Transverse colon (tissue), 4 donors: ENCODE measurements at regions not wholly inside any gene's neighbourhood (a gene's known extent, or its start where the extent isn't known, plus 50 kb on each side); places are given as distances from the start of the nearest gene placed in this dataset.
"Not testable (repeated sequence)": the region's sequence is repeated elsewhere in the genome, so short reads cannot be mapped to it uniquely, and the experiment has no call there.

Experiments
- DNase-seq: peaks from one replicate; pipeline ENCODE4 v3.0.0-alpha.2; 2019
- H3K27ac ChIP-seq, 4 donors: fragments of 200-600 bp; sonication (generic); 2 replicates each; pipeline ENCODE4 v1.5.1; 2016 to 2018; ENCODE audit warnings: inconsistent platforms in 4 of 4
- H3K27me3 ChIP-seq: fragments of 200-600 bp; sonication (generic); 2 replicates; pipeline ENCODE4 v1.5.1; 2017; ENCODE audit warnings: inconsistent platforms
- H3K36me3 ChIP-seq, 4 donors: fragments of 200-600 bp; sonication (generic); 2 replicates each; pipeline ENCODE4 v1.5.1; 2017 to 2019; ENCODE audit warnings: inconsistent platforms in 4 of 4
- H3K4me1 ChIP-seq, 4 donors: fragments of 200-600 bp; sonication (generic); 2 replicates each; pipeline ENCODE4 v1.5.1; 2017 to 2020; ENCODE audit warnings: inconsistent platforms in 4 of 4
- H3K4me3 ChIP-seq, 4 donors: fragments of 200-600 bp; sonication (generic); 1 replicate in 1 of 4; 2 replicates in 3 of 4; pipeline versions ENCODE4 v1.5.1 to v1.6.1; 2017 to 2019; ENCODE audit warnings: inconsistent platforms in 4 of 4
- H3K9me3 ChIP-seq, 2 donors: fragments of 200-600 bp; sonication (generic); 2 replicates each; pipeline ENCODE4 v1.5.1; 2017 to 2019; ENCODE audit warnings: inconsistent platforms in 2 of 2
- CTCF ChIP-seq, 5 experiments: fragments of 200-600 bp in 3 of 5; fragments of 450-650 bp in 2 of 5; sonication (generic) in 3 of 5; IDR thresholded peaks; 1 replicate in 2 of 5; 2 replicates in 3 of 5; pipeline ENCODE4 v1.5.1; 2016 to 2017; ENCODE audit warnings: antibody characterized with exemption in 5 of 5, inconsistent platforms in 3 of 5, mild to moderate bottlenecking in 2 of 5, moderate library complexity in 1 of 5
- EP300 ChIP-seq: sonication (generic); formaldehyde crosslinking; IDR thresholded peaks from one replicate; pipeline ENCODE4 v1.6.1; 2017; ENCODE audit warnings: antibody characterized with exemption, low read depth
- POLR2A ChIP-seq: fragments of 450-650 bp; IDR thresholded peaks from one replicate; pipeline ENCODE4 v1.6.1; 2016; ENCODE audit warnings: antibody characterized with exemption, mild to moderate bottlenecking, moderate library complexity
- POLR2AphosphoS5 ChIP-seq, 3 donors: sonication (generic); formaldehyde crosslinking; IDR thresholded peaks; one replicate each; pipeline ENCODE4 v1.6.1; 2016; ENCODE audit warnings: antibody characterized with exemption in 3 of 3
- WGBS, 2 donors: methylation state at CpG; one replicate each; pipeline ENCODE4 v1.1.5; 2018; ENCODE audit warnings: low coverage in 1 of 2; 5-methylcytosine and 5-hydroxymethylcytosine counted together
- in situ Hi-C, 4 donors: fragments of 200-750 bp; cut with MboI; loops; one replicate each; pipeline versions ENCODE4 v1.15.0 to v1.15.1; 2017; ENCODE audit warnings: low sequenced_read_pairs in 3 of 4, low pct_ligation_motif_present in 1 of 4, low pct_unique_long_range_greater_than_20kb in 1 of 4
- intact Hi-C: fragments of 100-400 bp; cut with DNase I; formaldehyde crosslinking; loops from one replicate; pipeline ENCODE4 v1.15.1; 2023; ENCODE audit warnings: low total_unique reads

DNA sequence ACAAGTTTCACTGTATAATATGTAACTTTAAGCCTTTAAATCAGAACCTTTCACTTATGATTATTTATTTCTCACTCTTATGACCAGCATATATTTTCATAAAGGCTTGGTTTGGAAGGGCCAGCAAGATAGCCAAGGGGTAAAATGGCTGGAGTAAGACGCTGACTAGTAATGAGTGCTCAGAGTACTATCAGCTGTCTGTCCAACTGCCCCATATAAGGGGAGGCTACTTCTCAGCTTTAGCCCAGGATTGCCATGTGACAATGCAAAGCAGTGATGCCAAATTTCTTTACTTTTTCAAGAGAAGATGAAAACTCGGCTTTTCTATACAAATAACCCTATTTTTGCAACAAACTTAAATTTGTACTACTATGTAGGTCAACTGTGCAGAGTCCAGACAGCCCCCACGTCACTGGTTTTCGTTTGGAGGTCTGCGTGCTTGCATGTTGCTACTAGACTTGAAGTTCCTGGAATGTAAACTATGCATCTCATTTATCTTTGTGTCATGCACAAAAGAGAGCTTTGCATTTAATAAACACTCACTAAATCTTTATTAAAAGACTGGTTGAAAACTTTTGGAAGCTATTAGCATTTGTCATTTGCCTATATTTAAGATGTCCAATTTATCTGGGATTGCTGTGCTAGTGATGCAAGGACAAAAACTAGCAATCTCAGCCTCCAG lies 110.4 kb downstream of the TNFSF18 start:
- H3K9me3 ChIP-seq: no peaks in the 10 kb centered on the region
- intact Hi-C loops (no loop called here), in situ Hi-C loops (no loop called here)
- no peak for DNase-seq
- H3K4me3 ChIP-seq: no peak overlapping the region
- no peaks in the 10 kb centered on the region for H3K27me3 ChIP-seq
- H3K36me3 ChIP-seq: no peaks in the 10 kb centered on the region
- no peak overlapping the region for H3K27ac ChIP-seq
- H3K4me1 ChIP-seq: peaks cover 0 to 5% (median 0%) of the 10 kb centered on the region in 4 donors
- WGBS, 2 donors: 63 to 68% methylated on average over 5 of the region's 5 CpGs
- TF ChIP-seq POLR2AphosphoS5 (IDR thresholded peaks at IDR 0.05): no peak
- TF ChIP-seq CTCF (IDR thresholded peaks at IDR 0.05): no peak
- TF ChIP-seq EP300: no peak
- TF ChIP-seq POLR2A: no peak

- Histone ChIP-seq H3K9me3 (no peaks in the 10 kb centered on the region), H3K27ac (no peak overlapping the region), H3K27me3 (no peaks in the 10 kb centered on the region), H3K4me3 (no peak overlapping the region), H3K4me1 (peaks cover 0 to 5% (median 0%) of the 10 kb centered on the region in 4 donors), H3K36me3 (no peaks in the 10 kb centered on the region)
- intact Hi-C loops (no loop called here), in situ Hi-C loops (no loop called here)
- TF ChIP-seq POLR2AphosphoS5 (IDR thresholded peaks at IDR 0.05): no peak
- no peak for TF ChIP-seq CTCF (IDR thresholded peaks at IDR 0.05)
- TF ChIP-seq POLR2A: no peak
- TF ChIP-seq EP300: no peak
- 93% methylated on average over 1 of the region's 1 CpG; no CpG with 5 or more reads in 1 of the 2 donors for WGBS, 2 donors
- no peak for DNase-seq
Observed at GRCh38 chr1:172941471-172941870, 109.3 kb downstream of the TNFSF18 start.

GRCh38 chr1:172941945-172942344 lies 108.8 kb downstream of the TNFSF18 start:
- Histone ChIP-seq H3K4me3 (no peak overlapping the region), H3K4me1 (peaks cover 0 to 5% (median 0%) of the 10 kb centered on the region in 4 donors), H3K27me3 (no peaks in the 10 kb centered on the region), H3K9me3 (no peaks in the 10 kb centered on the region), H3K27ac (no peak overlapping the region), H3K36me3 (no peaks in the 10 kb centered on the region)
- in situ Hi-C loops: no loop called here
- TF ChIP-seq EP300: no peak
- no peak for TF ChIP-seq POLR2A
- TF ChIP-seq CTCF (IDR thresholded peaks at IDR 0.05): no peak
- no peak for TF ChIP-seq POLR2AphosphoS5 (IDR thresholded peaks at IDR 0.05)
- WGBS, 2 donors: 0 to 37% methylated on average over 1 to 2 of the region's 2 CpGs
- intact Hi-C loops: no loop called here
- DNase-seq: no peak

DNA sequence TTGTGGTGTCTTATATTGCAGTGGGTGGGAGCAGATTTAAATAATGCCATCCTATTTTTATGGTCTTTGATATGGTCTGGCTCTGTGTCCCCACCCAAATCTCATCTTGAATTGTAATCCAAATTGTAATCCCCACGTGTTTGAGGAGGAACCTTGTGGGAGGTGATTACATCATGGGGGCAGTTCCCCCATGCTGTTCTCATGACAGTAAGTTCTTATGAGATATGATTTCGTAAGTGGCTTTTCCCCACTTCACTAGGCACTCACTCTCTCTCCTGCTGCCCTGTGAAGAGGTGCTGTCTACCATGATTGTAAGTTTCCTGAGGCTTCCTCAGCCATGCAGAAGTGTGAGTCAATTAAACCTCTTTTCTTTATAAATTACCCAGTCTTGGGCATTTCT lies 107.6 kb downstream of the TNFSF18 start:
- H3K27ac ChIP-seq, in situ Hi-C loops, H3K4me3 ChIP-seq, intact Hi-C loops, H3K27me3 ChIP-seq, H3K4me1 ChIP-seq, H3K36me3 ChIP-seq, DNase-seq, H3K9me3 ChIP-seq: not testable (repeated sequence)
- WGBS, 2 donors: 81% methylated on average over 2 of the region's 2 CpGs; no CpG with 5 or more reads in 1 of the 2 donors

GRCh38 chr1:172944931-172945330 lies 105.8 kb downstream of the TNFSF18 start:
- in situ Hi-C loops (no loop called here), intact Hi-C loops (no loop called here)
- Histone ChIP-seq H3K27me3 (no peaks in the 10 kb centered on the region), H3K36me3 (no peaks in the 10 kb centered on the region), H3K9me3 (no peaks in the 10 kb centered on the region), H3K4me3 (no peak overlapping the region), H3K4me1 (peaks cover 0 to 5% (median 0%) of the 10 kb centered on the region in 4 donors), H3K27ac (no peak overlapping the region)
- TF ChIP-seq CTCF (IDR thresholded peaks at IDR 0.05) (no peak), POLR2AphosphoS5 (IDR thresholded peaks at IDR 0.05) (no peak), EP300 (no peak), POLR2A (no peak)
- DNase-seq: no peak
